ENCODE measurements at regions not wholly inside any gene's neighbourhood (a gene's known extent, or its start where the extent isn't known, plus 50 kb on each side); places are given as distances from the start of the nearest gene placed in this dataset.
"Not testable (repeated sequence)": the region's sequence is repeated elsewhere in the genome, so short reads cannot be mapped to it uniquely, and the experiment has no call there.

GRCh38 chr10:3926675-3927525 lies 141.9 kb upstream of the KLF6 start:
- no peaks in the 10 kb centered on the region for H3K9me3 ChIP-seq (ENCODE audit: low read length)

GRCh38 chr10:3926258-3926657 lies 141.2 kb upstream of the KLF6 start:
- H2AFZ ChIP-seq (ENCODE audit: low read depth, low read length) = no peak overlapping the region
- H3K9me3 ChIP-seq (ENCODE audit: low read length) = no peaks in the 10 kb centered on the region
- H3K4me3 ChIP-seq (ENCODE audit: low read length) = no peak overlapping the region
- H3K36me3 ChIP-seq (ENCODE audit: insufficient read depth, low read length) = no peaks in the 10 kb centered on the region
- no peaks in the 10 kb centered on the region for H3K27me3 ChIP-seq (ENCODE audit: insufficient read depth, low read length)
- H3K4me1 ChIP-seq (ENCODE audit: insufficient read depth, low read length) = peaks cover 2% of the 10 kb centered on the region

More at GRCh38 chr10:3926675-3927525, 141.9 kb upstream of the KLF6 start:
- H3K4me1 ChIP-seq (ENCODE audit: insufficient read depth, low read length) = peaks cover 2% of the 10 kb centered on the region
- no peak overlapping the region for H3K4me3 ChIP-seq (ENCODE audit: low read length)
- no peak overlapping the region for H2AFZ ChIP-seq (ENCODE audit: low read depth, low read length)
- no peaks in the 10 kb centered on the region for H3K36me3 ChIP-seq (ENCODE audit: insufficient read depth, low read length)
- no peaks in the 10 kb centered on the region for H3K27me3 ChIP-seq (ENCODE audit: insufficient read depth, low read length)

- Histone ChIP-seq H3K36me3 (ENCODE audit: insufficient read depth, low read length) (no peaks in the 10 kb centered on the region), H3K4me1 (ENCODE audit: insufficient read depth, low read length) (peaks cover 2% of the 10 kb centered on the region), H3K27me3 (ENCODE audit: insufficient read depth, low read length) (no peaks in the 10 kb centered on the region), H3K9me3 (ENCODE audit: low read length) (no peaks in the 10 kb centered on the region), H2AFZ (ENCODE audit: low read depth, low read length) (no peak overlapping the region), H3K4me3 (ENCODE audit: low read length) (no peak overlapping the region)
These were observed 140.2 kb upstream of the KLF6 start for GRCh38 chr10:3925184-3925583.

- Histone ChIP-seq H3K27me3 (ENCODE audit: insufficient read depth, low read length) (no peaks in the 10 kb centered on the region), H3K36me3 (ENCODE audit: insufficient read depth, low read length) (no peaks in the 10 kb centered on the region), H3K4me3 (ENCODE audit: low read length) (no peak overlapping the region), H3K4me1 (ENCODE audit: insufficient read depth, low read length) (peaks cover 9% of the 10 kb centered on the region), H3K9me3 (ENCODE audit: low read length) (no peaks in the 10 kb centered on the region), H2AFZ (ENCODE audit: low read depth, low read length) (no peak overlapping the region)
These were observed 139.3 kb upstream of the KLF6 start for GRCh38 chr10:3924344-3924743.

- H3K36me3 ChIP-seq (ENCODE audit: insufficient read depth, low read length) = no peaks in the 10 kb centered on the region
- no peaks in the 10 kb centered on the region for H3K27me3 ChIP-seq (ENCODE audit: insufficient read depth, low read length)
- H3K9me3 ChIP-seq (ENCODE audit: low read length) = no peaks in the 10 kb centered on the region
- no peak overlapping the region for H3K4me3 ChIP-seq (ENCODE audit: low read length)
- peaks cover 9% of the 10 kb centered on the region for H3K4me1 ChIP-seq (ENCODE audit: insufficient read depth, low read length)
- H2AFZ ChIP-seq (ENCODE audit: low read depth, low read length) = no peak overlapping the region
These were observed 138.0 kb upstream of the KLF6 start for GRCh38 chr10:3923033-3923432.

GRCh38 chr10:3919709-3920308 lies 134.8 kb upstream of the KLF6 start:
- Histone ChIP-seq H3K9me3 (ENCODE audit: low read length) (no peaks in the 10 kb centered on the region), H2AFZ (ENCODE audit: low read depth, low read length) (peak overlapping the region; percentile 20), H3K36me3 (ENCODE audit: insufficient read depth, low read length) (no peaks in the 10 kb centered on the region), H3K4me3 (ENCODE audit: low read length) (no peak overlapping the region), H3K4me1 (ENCODE audit: insufficient read depth, low read length) (peaks cover 7% of the 10 kb centered on the region), H3K27me3 (ENCODE audit: insufficient read depth, low read length) (no peaks in the 10 kb centered on the region)

- not testable (repeated sequence) for H3K4me3 ChIP-seq (ENCODE audit: low read length); H3K36me3 ChIP-seq (ENCODE audit: insufficient read depth, low read length); H2AFZ ChIP-seq (ENCODE audit: low read depth, low read length)
These were observed 132.4 kb upstream of the KLF6 start for GRCh38 chr10:3917392-3917791.

GRCh38 chr10:3914733-3915132 lies 129.7 kb upstream of the KLF6 start:
- no peak overlapping the region for H3K4me3 ChIP-seq (ENCODE audit: low read length)
- no peaks in the 10 kb centered on the region for H3K36me3 ChIP-seq (ENCODE audit: insufficient read depth, low read length)
- no peaks in the 10 kb centered on the region for H3K27me3 ChIP-seq (ENCODE audit: insufficient read depth, low read length)
- peaks cover 2% of the 10 kb centered on the region for H3K9me3 ChIP-seq (ENCODE audit: low read length)
- no peak overlapping the region for H2AFZ ChIP-seq (ENCODE audit: low read depth, low read length)
- peaks cover 4% of the 10 kb centered on the region for H3K4me1 ChIP-seq (ENCODE audit: insufficient read depth, low read length)

More at GRCh38 chr10:3917392-3917791, 132.4 kb upstream of the KLF6 start:
- not testable (repeated sequence) for H3K9me3 ChIP-seq (ENCODE audit: low read length); H3K4me1 ChIP-seq (ENCODE audit: insufficient read depth, low read length); H3K27me3 ChIP-seq (ENCODE audit: insufficient read depth, low read length)

- Histone ChIP-seq H3K27me3 (ENCODE audit: insufficient read depth, low read length) (no peaks in the 10 kb centered on the region), H3K4me1 (ENCODE audit: insufficient read depth, low read length) (no peaks in the 10 kb centered on the region), H2AFZ (ENCODE audit: low read depth, low read length) (no peak overlapping the region), H3K9me3 (ENCODE audit: low read length) (peaks cover 2% of the 10 kb centered on the region), H3K36me3 (ENCODE audit: insufficient read depth, low read length) (no peaks in the 10 kb centered on the region), H3K4me3 (ENCODE audit: low read length) (no peak overlapping the region)
These were observed 126.9 kb upstream of the KLF6 start for GRCh38 chr10:3911713-3912442.

- no peak overlapping the region for H2AFZ ChIP-seq (ENCODE audit: low read depth, low read length)
- H3K4me3 ChIP-seq (ENCODE audit: low read length) = no peak overlapping the region
These were observed 126.2 kb upstream of the KLF6 start for GRCh38 chr10:3911241-3911640.

GRCh38 chr10:3909339-3909738 lies 124.3 kb upstream of the KLF6 start:
- Histone ChIP-seq H2AFZ (ENCODE audit: low read depth, low read length) (no peak overlapping the region), H3K27me3 (ENCODE audit: insufficient read depth, low read length) (no peaks in the 10 kb centered on the region), H3K4me1 (ENCODE audit: insufficient read depth, low read length) (peaks cover 5% of the 10 kb centered on the region), H3K36me3 (ENCODE audit: insufficient read depth, low read length) (no peaks in the 10 kb centered on the region), H3K9me3 (ENCODE audit: low read length) (no peaks in the 10 kb centered on the region), H3K4me3 (ENCODE audit: low read length) (no peak overlapping the region)

More at GRCh38 chr10:3911241-3911640, 126.2 kb upstream of the KLF6 start:
- Histone ChIP-seq H3K36me3 (ENCODE audit: insufficient read depth, low read length) (no peaks in the 10 kb centered on the region), H3K9me3 (ENCODE audit: low read length) (peaks cover 2% of the 10 kb centered on the region), H3K27me3 (ENCODE audit: insufficient read depth, low read length) (no peaks in the 10 kb centered on the region), H3K4me1 (ENCODE audit: insufficient read depth, low read length) (peaks cover 5% of the 10 kb centered on the region)

- Histone ChIP-seq H3K9me3 (ENCODE audit: low read length) (no peaks in the 10 kb centered on the region), H3K4me3 (ENCODE audit: low read length) (no peak overlapping the region)
These were observed 123.2 kb upstream of the KLF6 start for GRCh38 chr10:3908183-3908582.

GRCh38 chr10:3907514-3907913 lies 122.5 kb upstream of the KLF6 start:
- Histone ChIP-seq H3K36me3 (ENCODE audit: insufficient read depth, low read length) (no peaks in the 10 kb centered on the region), H3K4me3 (ENCODE audit: low read length) (no peak overlapping the region), H3K4me1 (ENCODE audit: insufficient read depth, low read length) (peaks cover 5% of the 10 kb centered on the region), H3K27me3 (ENCODE audit: insufficient read depth, low read length) (no peaks in the 10 kb centered on the region), H2AFZ (ENCODE audit: low read depth, low read length) (no peak overlapping the region), H3K9me3 (ENCODE audit: low read length) (no peaks in the 10 kb centered on the region)

More at GRCh38 chr10:3908183-3908582, 123.2 kb upstream of the KLF6 start:
- Histone ChIP-seq H3K27me3 (ENCODE audit: insufficient read depth, low read length) (no peaks in the 10 kb centered on the region), H3K4me1 (ENCODE audit: insufficient read depth, low read length) (peaks cover 5% of the 10 kb centered on the region), H2AFZ (ENCODE audit: low read depth, low read length) (no peak overlapping the region), H3K36me3 (ENCODE audit: insufficient read depth, low read length) (no peaks in the 10 kb centered on the region)
